ENCODE measurements at regions not wholly inside any gene's neighbourhood (a gene's known extent, or its start where the extent isn't known, plus 50 kb on each side); places are given as distances from the start of the nearest gene placed in this dataset.

- H3K27ac ChIP-seq (ENCODE audit: low read length) = no peak overlapping the region
- TF ChIP-seq EZH2 (IDR thresholded peaks at IDR 0.05; ENCODE audit: borderline replicate concordance, insufficient read depth, low read length, poor library complexity, severe bottlenecking) = no peak
- no peak for TF ChIP-seq MXI1 (conservative IDR thresholded peaks at IDR 0.05; ENCODE audit: poor library complexity, severe bottlenecking)
- no peak for TF ChIP-seq POLR2AphosphoS5 (IDR thresholded peaks at IDR 0.05)
- no peak for TF ChIP-seq CTCF (IDR thresholded peaks at IDR 0.05; ENCODE audit: poor library complexity, severe bottlenecking)
- no peak for TF ChIP-seq EP300 (conservative IDR thresholded peaks at IDR 0.05; ENCODE audit: poor library complexity, severe bottlenecking)
- TF ChIP-seq RAD21 (conservative IDR thresholded peaks at IDR 0.05) = no peak
- no peak for TF ChIP-seq REST (IDR thresholded peaks at IDR 0.05; ENCODE audit: borderline replicate concordance)
- TF ChIP-seq SMC3 (conservative IDR thresholded peaks at IDR 0.05; ENCODE audit: poor library complexity) = no peak
- TF ChIP-seq TAF1 (IDR thresholded peaks at IDR 0.05; ENCODE audit: low read depth) = no peak
- no peaks in the 10 kb centered on the region for H4K20me1 ChIP-seq (ENCODE audit: insufficient read depth)
Measured at GRCh38 chr1:163928651-163929050, 606.9 kb downstream of the NUF2 start.

GRCh38 chr1:163932901-163933300, 611.1 kb downstream of the NUF2 start:
- no peaks in the 10 kb centered on the region for H3K36me3 ChIP-seq (ENCODE audit: insufficient read depth, low read length)
- H3K27ac ChIP-seq (ENCODE audit: low read length) = no peak overlapping the region
- no peaks in the 10 kb centered on the region for H3K9me3 ChIP-seq (ENCODE audit: low read length)
- no peaks in the 10 kb centered on the region for H4K20me1 ChIP-seq (ENCODE audit: insufficient read depth)
- no peaks in the 10 kb centered on the region for H3F3A ChIP-seq (ENCODE audit: insufficient read depth, low read length, poor library complexity, severe bottlenecking)
- no peak overlapping the region for H3K4me2 ChIP-seq (ENCODE audit: low read length)
- TF ChIP-seq TAF1 (IDR thresholded peaks at IDR 0.05; ENCODE audit: low read depth) (no peak), EP300 (conservative IDR thresholded peaks at IDR 0.05; ENCODE audit: poor library complexity, severe bottlenecking) (no peak), RAD21 (conservative IDR thresholded peaks at IDR 0.05) (no peak), MXI1 (conservative IDR thresholded peaks at IDR 0.05; ENCODE audit: poor library complexity, severe bottlenecking) (no peak), CTCF (IDR thresholded peaks at IDR 0.05; ENCODE audit: poor library complexity, severe bottlenecking) (no peak), EZH2 (IDR thresholded peaks at IDR 0.05; ENCODE audit: borderline replicate concordance, insufficient read depth, low read length, poor library complexity, severe bottlenecking) (no peak), SMC3 (conservative IDR thresholded peaks at IDR 0.05; ENCODE audit: poor library complexity) (no peak)
- no peaks in the 10 kb centered on the region for H3K9me2 ChIP-seq (ENCODE audit: insufficient read depth, low read length)
- H3K9ac ChIP-seq (ENCODE audit: low read length) = no peak overlapping the region
- no peaks in the 10 kb centered on the region for H3K79me2 ChIP-seq (replicated peaks; ENCODE audit: insufficient read depth, low read length)
- no peaks in the 10 kb centered on the region for H3K27me3 ChIP-seq (ENCODE audit: insufficient read depth, low read depth, low read length)
- no peak overlapping the region for H2AFZ ChIP-seq (ENCODE audit: low read depth, low read length)
- no peak overlapping the region for H3K4me3 ChIP-seq (ENCODE audit: low read length)

More at GRCh38 chr1:163928651-163929050, 606.9 kb downstream of the NUF2 start:
- Histone ChIP-seq H3K27me3 (ENCODE audit: insufficient read depth, low read depth, low read length) (no peaks in the 10 kb centered on the region), H3F3A (ENCODE audit: insufficient read depth, low read length, poor library complexity, severe bottlenecking) (no peaks in the 10 kb centered on the region), H3K4me3 (ENCODE audit: low read length) (no peak overlapping the region), H3K4me2 (ENCODE audit: low read length) (no peak overlapping the region), H3K36me3 (ENCODE audit: insufficient read depth, low read length) (no peaks in the 10 kb centered on the region), H2AFZ (ENCODE audit: low read depth, low read length) (no peak overlapping the region), H3K9me2 (ENCODE audit: insufficient read depth, low read length) (no peaks in the 10 kb centered on the region), H3K9me3 (ENCODE audit: low read length) (no peaks in the 10 kb centered on the region), H3K79me2 (replicated peaks; ENCODE audit: insufficient read depth, low read length) (no peaks in the 10 kb centered on the region), H3K9ac (ENCODE audit: low read length) (no peak overlapping the region)

Measured in neural cell (in vitro differentiated cells).